PC-3 (cell line): ENCODE measurements at regions not wholly inside any gene's neighbourhood (a gene's known extent, or its start where the extent isn't known, plus 50 kb on each side); places are given as distances from the start of the nearest gene placed in this dataset.

ENCODE experiments used
- ATAC-seq: fragments of 200-7000 bp; cut with Tn5 transposase; 2 replicates; pipeline ENCODE4 v1.9.1; 2020; ENCODE audit warnings: mild to moderate bottlenecking, moderate library complexity
- BruUV-seq: library from RNA; stranded (reverse); fragments of 400-500 nt; replicated peaks from 2 replicates; lab custom pipeline; 2021; lab: Mats Ljungman, UMichigan
- CTCF ChIA-PET: fragments of 300-600 bp; sonication (Branson Sonifier 250); formaldehyde crosslinking; loops from one replicate; lab custom pipeline; 2022; ENCODE audit warnings: antibody characterized with exemption; lab: Charles Lee
- POLR2A ChIA-PET: fragments of 300-600 bp; sonication (Branson Sonifier 250); formaldehyde crosslinking; loops from one replicate; lab custom pipeline; 2022; ENCODE audit warnings: antibody characterized with exemption; ENCODE audit not compliant: unreplicated experiment; lab: Charles Lee
- DNase-seq: peaks from one replicate; pipeline ENCODE4 v3.0.0-alpha.2; 2015
- H2AFZ ChIP-seq: fragments of 300-600 bp; sonication (generic); 2 replicates; pipeline ENCODE4 v1.6.0; 2016; ENCODE audit warnings: antibody characterized with exemption, low read length
- H3F3A ChIP-seq: fragments of 300-600 bp; sonication (generic); one replicate; pipeline ENCODE4 v1.6.0; 2017; ENCODE audit warnings: antibody characterized with exemption, low read length, control low read depth, mild to moderate bottlenecking; ENCODE audit not compliant: unreplicated experiment
- H3K27ac ChIP-seq: fragments of 300-600 bp; sonication (generic); 2 replicates; pipeline ENCODE4 v1.5.1; 2016; ENCODE audit warnings: mild to moderate bottlenecking, low read length
- H3K27me3 ChIP-seq: fragments of 300-600 bp; sonication (generic); 2 replicates; pipeline ENCODE4 v1.6.1; 2016; ENCODE audit warnings: low read length, mixed read lengths
- H3K36me3 ChIP-seq: fragments of 300-600 bp; sonication (generic); 2 replicates; pipeline ENCODE4 v1.6.1; 2016; ENCODE audit warnings: low read depth, mixed run types, low read length, mixed read lengths
- H3K4me1 ChIP-seq: fragments of 300-600 bp; sonication (generic); 2 replicates; pipeline ENCODE4 v1.5.1; 2016; ENCODE audit warnings: low read length; ENCODE audit not compliant: insufficient read depth
- H3K4me2 ChIP-seq: fragments of 300-600 bp; sonication (generic); 2 replicates; pipeline ENCODE4 v1.6.0; 2016; ENCODE audit warnings: low read length
- H3K4me3 ChIP-seq: fragments of 300-600 bp; sonication (generic); 2 replicates; pipeline ENCODE4 v1.5.1; 2016; ENCODE audit warnings: mild to moderate bottlenecking, low read length, mixed read lengths
- H3K79me2 ChIP-seq: fragments of 300-600 bp; sonication (generic); 2 replicates; pipeline ENCODE4 v1.6.1; 2017; ENCODE audit warnings: low read length, mixed read lengths
- H3K9ac ChIP-seq: fragments of 300-600 bp; sonication (generic); 2 replicates; pipeline ENCODE4 v1.6.0; 2016; ENCODE audit warnings: mild to moderate bottlenecking, low read length
- H3K9me2 ChIP-seq: fragments of 300-600 bp; sonication (generic); replicated peaks from 2 replicates; pipeline ENCODE4 v1.6.1; 2016; ENCODE audit warnings: mixed run types, low read length, mixed read lengths
- H3K9me3 ChIP-seq: fragments of 300-600 bp; sonication (generic); 2 replicates; pipeline ENCODE4 v1.6.1; 2016; ENCODE audit warnings: low read length, mixed read lengths
- H4K20me1 ChIP-seq: fragments of 300-600 bp; sonication (generic); 2 replicates; pipeline ENCODE4 v1.6.1; 2016; ENCODE audit warnings: low read length, mixed read lengths
- CTCF ChIP-seq: fragments of 300-600 bp; sonication (generic); conservative IDR thresholded peaks from 2 replicates; pipeline ENCODE4 v1.5.1; 2017; ENCODE audit warnings: antibody characterized with exemption, low read depth, mild to moderate bottlenecking, low read length
- EZH2 ChIP-seq: fragments of 300-600 bp; sonication (generic); IDR thresholded peaks from one replicate; pipeline ENCODE4 v1.6.1; 2017; ENCODE audit warnings: antibody characterized with exemption, mild to moderate bottlenecking, low read length; ENCODE audit not compliant: unreplicated experiment
- EZH2phosphoT487 ChIP-seq: fragments of 300-600 bp; sonication (generic); IDR thresholded peaks from 2 replicates; pipeline ENCODE4 v1.6.1; 2018; ENCODE audit warnings: mild to moderate bottlenecking, antibody characterized with exemption, low read length, borderline replicate concordance
- intact Hi-C: fragments of 100-400 bp; cut with micrococcal nuclease; formaldehyde crosslinking; loops from 2 replicates; pipeline ENCODE4 v1.9.0; 2023

- Histone ChIP-seq H3K4me1 (no peaks in the 10 kb centered on the region), H3K4me3 (no peak overlapping the region), H3K79me2 (no peaks in the 10 kb centered on the region), H3K27me3 (no peaks in the 10 kb centered on the region), H3K4me2 (no peak overlapping the region), H3K9ac (no peak overlapping the region), H3K9me2 (no peaks in the 10 kb centered on the region), H3F3A (no peaks in the 10 kb centered on the region), H2AFZ (no peak overlapping the region), H4K20me1 (no peaks in the 10 kb centered on the region), H3K27ac (no peak overlapping the region), H3K36me3 (no peaks in the 10 kb centered on the region), H3K9me3 (no peaks in the 10 kb centered on the region)
- no TSS peak for BruUV-seq
- intact Hi-C loops: no loop called here
- ChIA-PET CTCF (no interaction called here), POLR2A (no interaction called here)
- TF ChIP-seq EZH2 (no peak), EZH2phosphoT487 (no peak), CTCF (no peak)
- ATAC-seq (no peak), DNase-seq (no peak)
Observed at GRCh38 chr14:89720741-89721729, 233.5 kb downstream of the EFCAB11 start.

- no TSS peak for BruUV-seq
- H2AFZ ChIP-seq: no peak overlapping the region
- no peaks in the 10 kb centered on the region for H3K79me2 ChIP-seq
- no peaks in the 10 kb centered on the region for H3K27me3 ChIP-seq
- H3K27ac ChIP-seq: no peak overlapping the region
- POLR2A ChIA-PET: no interaction called here
- H3F3A ChIP-seq: no peaks in the 10 kb centered on the region
- intact Hi-C loops: no loop called here
- no peak overlapping the region for H3K4me2 ChIP-seq
- DNase-seq (no peak), ATAC-seq (no peak)
- no peaks in the 10 kb centered on the region for H3K9me2 ChIP-seq
- TF ChIP-seq EZH2: no peak
- TF ChIP-seq EZH2phosphoT487: no peak
- no peak for TF ChIP-seq CTCF
- no peak overlapping the region for H3K9ac ChIP-seq
- no peaks in the 10 kb centered on the region for H3K36me3 ChIP-seq
- H3K4me3 ChIP-seq: no peak overlapping the region
- no peaks in the 10 kb centered on the region for H3K9me3 ChIP-seq
- H4K20me1 ChIP-seq: no peaks in the 10 kb centered on the region
- CTCF ChIA-PET: no interaction called here
- no peaks in the 10 kb centered on the region for H3K4me1 ChIP-seq
Observed at GRCh38 chr14:89720076-89720687, 234.3 kb downstream of the EFCAB11 start.
